Activated naive CD4-positive, alpha-beta T cell treated with anti-CD3 and anti-CD28 coated beads, Interleukin-2, amount 10 ng/mL, durations not matched to agents 7 days and 5 days (primary cell): ENCODE measurements at regions not wholly inside any gene's neighbourhood (a gene's known extent, or its start where the extent isn't known, plus 50 kb on each side); places are given as distances from the start of the nearest gene placed in this dataset.
"Not testable (repeated sequence)": the region's sequence is repeated elsewhere in the genome, so short reads cannot be mapped to it uniquely, and the experiment has no call there.

Source experiments
- CTCF ChIA-PET: fragments of 350-600 bp; sonication (Branson Sonifier 250); formaldehyde crosslinking; loops from one replicate; lab custom pipeline; 2021; ENCODE audit warnings: antibody characterized with exemption; lab: Charles Lee
- DNase-seq: peaks from one replicate; pipeline ENCODE4 v3.0.0-alpha.2; 2020
- H3K27ac Mint-ChIP-seq: one replicate; pipeline ENCODE4 v1.8.0; 2021; ENCODE audit warnings: mild to moderate bottlenecking, moderate library complexity, mixed read lengths
- H3K27me3 Mint-ChIP-seq: one replicate; pipeline ENCODE4 v1.8.0; 2021; ENCODE audit warnings: mild to moderate bottlenecking, mixed read lengths
- H3K36me3 Mint-ChIP-seq: one replicate; pipeline ENCODE4 v1.8.0; 2021; ENCODE audit warnings: mixed read lengths
- H3K4me1 Mint-ChIP-seq: one replicate; pipeline ENCODE4 v1.8.0; 2021; ENCODE audit warnings: mixed read lengths
- H3K4me3 Mint-ChIP-seq: one replicate; pipeline ENCODE4 v1.8.0; 2021; ENCODE audit warnings: mild to moderate bottlenecking, moderate library complexity, mixed read lengths
- H3K9me3 Mint-ChIP-seq: one replicate; pipeline ENCODE4 v1.8.0; 2021; ENCODE audit warnings: mixed read lengths

GRCh38 chr6:153485072-153485471 lies 354.0 kb upstream of the RGS17 start:
- CTCF ChIA-PET: no interaction called here
- Mint-ChIP-seq H3K4me1 (no peaks in the 10 kb centered on the region), H3K4me3 (no peak overlapping the region), H3K36me3 (no peaks in the 10 kb centered on the region), H3K27me3 (no peaks in the 10 kb centered on the region), H3K27ac (no peak overlapping the region), H3K9me3 (no peaks in the 10 kb centered on the region)
- no peak for DNase-seq

- Mint-ChIP-seq H3K4me3 (no peak overlapping the region), H3K27ac (no peak overlapping the region), H3K4me1 (no peaks in the 10 kb centered on the region), H3K36me3 (no peaks in the 10 kb centered on the region), H3K9me3 (no peaks in the 10 kb centered on the region), H3K27me3 (no peaks in the 10 kb centered on the region)
- CTCF ChIA-PET: interaction anchor here (1.1 kb wide), 1 partner anchor 253 kb away, joined by 3 read pairs; no protein-coding TSS in a partner anchor
- DNase-seq: no peak
Observed at GRCh38 chr6:153484056-153484455, 353.0 kb upstream of the RGS17 start.

DNA sequence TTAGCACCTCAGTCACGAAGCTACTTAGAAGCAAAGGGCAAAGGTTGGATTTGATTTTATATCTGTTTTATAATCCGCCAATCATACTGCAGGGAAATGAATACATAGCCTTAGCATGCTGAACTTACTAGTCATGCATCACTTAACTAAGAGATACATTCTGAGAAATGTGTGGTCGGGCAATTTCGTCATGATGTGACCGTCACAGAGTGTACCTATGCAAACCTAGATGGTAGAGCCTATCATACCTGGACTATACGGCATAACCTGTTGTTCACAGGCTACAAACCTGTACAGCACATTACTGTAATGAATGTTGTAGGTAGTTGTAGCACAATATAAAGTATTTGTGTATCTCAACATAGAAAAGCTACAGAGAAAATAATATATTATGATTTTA lies 345.2 kb upstream of the RGS17 start:
- no peaks in the 10 kb centered on the region for H3K36me3 Mint-ChIP-seq
- H3K9me3 Mint-ChIP-seq: no peaks in the 10 kb centered on the region
- CTCF ChIA-PET: no interaction called here
- H3K4me3 Mint-ChIP-seq: no peak overlapping the region
- no peaks in the 10 kb centered on the region for H3K27me3 Mint-ChIP-seq
- DNase-seq: no peak
- H3K27ac Mint-ChIP-seq: no peak overlapping the region
- no peaks in the 10 kb centered on the region for H3K4me1 Mint-ChIP-seq

GRCh38 chr6:153465050-153465449 lies 334.0 kb upstream of the RGS17 start:
- Mint-ChIP-seq H3K36me3 (no peaks in the 10 kb centered on the region), H3K9me3 (no peaks in the 10 kb centered on the region), H3K4me3 (no peak overlapping the region), H3K4me1 (no peaks in the 10 kb centered on the region), H3K27me3 (no peaks in the 10 kb centered on the region), H3K27ac (no peak overlapping the region)
- no peak for DNase-seq
- CTCF ChIA-PET: no interaction called here

GRCh38 chr6:153449279-153449678 lies 318.2 kb upstream of the RGS17 start:
- Mint-ChIP-seq H3K9me3 (peaks cover 2% of the 10 kb centered on the region), H3K27ac (no peak overlapping the region), H3K27me3 (no peaks in the 10 kb centered on the region), H3K36me3 (no peaks in the 10 kb centered on the region), H3K4me3 (no peak overlapping the region), H3K4me1 (no peaks in the 10 kb centered on the region)
- DNase-seq: no peak
- CTCF ChIA-PET: no interaction called here

GRCh38 chr6:153442749-153443148 lies 311.7 kb upstream of the RGS17 start:
- H3K4me1 Mint-ChIP-seq, H3K9me3 Mint-ChIP-seq, H3K27ac Mint-ChIP-seq, DNase-seq, H3K36me3 Mint-ChIP-seq, H3K4me3 Mint-ChIP-seq, H3K27me3 Mint-ChIP-seq, CTCF ChIA-PET: not testable (repeated sequence)

GRCh38 chr6:153442096-153442495 lies 311.0 kb upstream of the RGS17 start:
- no peaks in the 10 kb centered on the region for H3K27me3 Mint-ChIP-seq
- no peak overlapping the region for H3K4me3 Mint-ChIP-seq
- H3K4me1 Mint-ChIP-seq: no peaks in the 10 kb centered on the region
- H3K27ac Mint-ChIP-seq: no peak overlapping the region
- H3K9me3 Mint-ChIP-seq: no peaks in the 10 kb centered on the region
- no peaks in the 10 kb centered on the region for H3K36me3 Mint-ChIP-seq
- no peak for DNase-seq
- CTCF ChIA-PET: no interaction called here

GRCh38 chr6:153437193-153437592 lies 306.1 kb upstream of the RGS17 start:
- H3K4me1 Mint-ChIP-seq: no peaks in the 10 kb centered on the region
- H3K27me3 Mint-ChIP-seq: no peaks in the 10 kb centered on the region
- no peaks in the 10 kb centered on the region for H3K9me3 Mint-ChIP-seq
- CTCF ChIA-PET: no interaction called here
- H3K27ac Mint-ChIP-seq: no peak overlapping the region
- H3K36me3 Mint-ChIP-seq: no peaks in the 10 kb centered on the region
- no peak overlapping the region for H3K4me3 Mint-ChIP-seq
- DNase-seq: no peak

DNA sequence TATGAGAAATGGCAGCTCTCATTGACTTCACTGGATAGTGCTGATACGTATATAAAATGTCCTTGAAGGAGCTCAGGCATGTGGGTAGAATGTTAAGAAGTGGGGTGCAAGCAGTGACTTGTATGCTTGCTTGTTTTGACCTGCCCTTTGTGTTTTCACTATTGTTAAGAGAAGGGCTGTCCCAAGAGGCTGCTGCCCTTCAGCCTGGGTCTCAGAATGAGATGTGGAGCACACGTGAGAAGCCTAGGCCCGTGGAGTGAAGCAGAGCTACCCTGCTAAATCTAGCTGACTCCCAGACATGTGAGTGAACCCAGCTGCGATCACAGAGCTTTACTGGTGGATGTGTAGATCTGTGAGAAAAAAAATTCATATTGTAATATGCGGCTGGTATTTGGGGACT lies 305.3 kb upstream of the RGS17 start:
- no peak overlapping the region for H3K27ac Mint-ChIP-seq
- DNase-seq: no peak

DNA sequence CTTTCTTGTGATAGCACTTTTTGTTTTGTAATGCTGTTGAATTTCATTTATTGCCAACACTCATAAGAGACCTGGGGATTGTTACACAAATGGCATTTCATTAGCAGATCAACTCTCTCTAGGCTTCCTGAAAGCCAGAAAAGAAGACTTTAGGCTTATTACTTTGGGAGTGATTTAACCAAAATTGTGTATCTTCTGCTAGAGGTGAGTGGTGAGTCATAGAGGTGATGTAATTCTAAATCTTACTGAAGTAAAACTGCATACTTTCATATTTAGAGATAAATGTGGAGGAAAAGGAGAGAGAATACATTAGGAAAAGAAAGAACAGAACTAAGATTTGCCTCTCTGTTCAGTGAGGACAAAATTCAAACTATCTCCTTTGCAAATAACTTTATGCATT lies 304.7 kb upstream of the RGS17 start:
- CTCF ChIA-PET: no interaction called here
- H3K27ac Mint-ChIP-seq: no peak overlapping the region
- H3K36me3 Mint-ChIP-seq: no peaks in the 10 kb centered on the region
- H3K4me3 Mint-ChIP-seq: no peak overlapping the region
- H3K4me1 Mint-ChIP-seq: no peaks in the 10 kb centered on the region
- no peaks in the 10 kb centered on the region for H3K27me3 Mint-ChIP-seq
- no peak for DNase-seq
- no peaks in the 10 kb centered on the region for H3K9me3 Mint-ChIP-seq

More for the DNA sequence above, 305.3 kb upstream of the RGS17 start:
- no peaks in the 10 kb centered on the region for H3K36me3 Mint-ChIP-seq
- H3K9me3 Mint-ChIP-seq: no peaks in the 10 kb centered on the region
- H3K27me3 Mint-ChIP-seq: no peaks in the 10 kb centered on the region
- no peaks in the 10 kb centered on the region for H3K4me1 Mint-ChIP-seq
- H3K4me3 Mint-ChIP-seq: no peak overlapping the region
- CTCF ChIA-PET: no interaction called here

DNA sequence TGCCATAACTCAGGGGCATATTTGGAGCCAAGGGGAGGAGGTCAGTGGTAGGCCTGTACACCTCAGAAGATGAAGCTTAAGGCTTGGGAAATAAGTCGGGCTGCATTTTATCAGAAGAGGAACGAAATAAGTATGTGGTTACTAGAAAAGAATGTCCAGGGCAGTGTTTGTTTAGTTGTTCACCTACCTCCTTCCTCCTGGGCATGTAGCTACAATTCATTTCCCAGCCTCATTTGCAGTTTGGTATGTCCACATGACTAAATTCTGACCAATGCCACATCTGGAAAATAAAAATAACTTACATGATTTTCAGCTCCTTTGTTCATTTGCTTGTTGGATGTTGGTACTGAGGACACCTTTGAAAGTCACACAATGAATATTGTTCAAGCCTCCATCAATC lies 294.5 kb upstream of the RGS17 start:
- H3K9me3 Mint-ChIP-seq: no peaks in the 10 kb centered on the region
- H3K4me3 Mint-ChIP-seq: no peak overlapping the region
- no peak overlapping the region for H3K27ac Mint-ChIP-seq
- no peak for DNase-seq
- H3K36me3 Mint-ChIP-seq: no peaks in the 10 kb centered on the region
- no peaks in the 10 kb centered on the region for H3K27me3 Mint-ChIP-seq
- CTCF ChIA-PET: interaction anchor here (1.1 kb wide), 1 partner anchor 11 kb away, joined by 3 read pairs; no protein-coding TSS in a partner anchor
- no peaks in the 10 kb centered on the region for H3K4me1 Mint-ChIP-seq

DNA sequence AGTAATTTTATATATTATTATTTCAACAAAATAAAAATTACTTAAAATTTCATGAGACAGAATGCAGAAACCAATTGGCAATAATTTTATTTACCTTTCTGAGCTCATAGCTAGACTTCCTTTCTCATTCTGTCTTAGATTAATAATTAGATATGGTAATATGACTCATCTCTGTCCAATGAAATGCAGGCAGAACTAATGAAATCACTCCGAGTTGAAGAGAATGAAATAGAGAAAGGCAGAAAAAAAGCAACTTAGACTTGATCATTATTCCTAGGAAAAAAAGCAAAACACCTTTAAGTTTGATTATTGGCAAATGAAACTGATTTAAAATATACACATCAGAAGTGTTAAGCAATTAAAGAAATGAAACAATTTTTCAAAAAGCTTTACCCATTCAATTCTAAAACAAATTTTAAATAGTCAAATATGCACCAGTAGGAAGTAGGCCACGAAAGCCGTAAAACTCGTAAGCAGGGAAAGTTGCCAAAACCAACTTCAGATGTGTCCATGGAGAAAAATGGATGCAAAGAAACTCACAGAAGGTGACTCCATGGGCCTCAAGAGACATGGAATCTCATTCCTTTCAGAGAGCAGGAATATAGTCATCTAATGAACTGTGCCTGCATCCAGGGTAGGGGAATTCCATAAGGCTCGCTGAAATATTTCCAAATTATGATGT lies 293.8 kb upstream of the RGS17 start:
- H3K36me3 Mint-ChIP-seq: no peaks in the 10 kb centered on the region

GRCh38 chr6:153412519-153412918 lies 281.4 kb upstream of the RGS17 start:
- no peak overlapping the region for H3K27ac Mint-ChIP-seq
- H3K27me3 Mint-ChIP-seq: no peaks in the 10 kb centered on the region

More for the DNA sequence above, 293.8 kb upstream of the RGS17 start:
- Mint-ChIP-seq H3K27ac (no peak overlapping the region), H3K4me1 (no peaks in the 10 kb centered on the region), H3K9me3 (no peaks in the 10 kb centered on the region), H3K27me3 (no peaks in the 10 kb centered on the region), H3K4me3 (no peak overlapping the region)
- CTCF ChIA-PET: interaction anchor here (1.1 kb wide), 1 partner anchor 11 kb away, joined by 3 read pairs; no protein-coding TSS in a partner anchor
- no peak for DNase-seq

GRCh38 chr6:153411070-153411648 lies 280.1 kb upstream of the RGS17 start:
- Mint-ChIP-seq H3K4me3 (no peak overlapping the region), H3K9me3 (no peaks in the 10 kb centered on the region), H3K27me3 (no peaks in the 10 kb centered on the region), H3K4me1 (no peaks in the 10 kb centered on the region), H3K36me3 (no peaks in the 10 kb centered on the region), H3K27ac (no peak overlapping the region)
- CTCF ChIA-PET: no interaction called here
- DNase-seq: no peak

More at GRCh38 chr6:153412519-153412918, 281.4 kb upstream of the RGS17 start:
- no peaks in the 10 kb centered on the region for H3K9me3 Mint-ChIP-seq
- no peak overlapping the region for H3K4me3 Mint-ChIP-seq
- no peak for DNase-seq
- CTCF ChIA-PET: no interaction called here
- no peaks in the 10 kb centered on the region for H3K4me1 Mint-ChIP-seq
- no peaks in the 10 kb centered on the region for H3K36me3 Mint-ChIP-seq

DNA sequence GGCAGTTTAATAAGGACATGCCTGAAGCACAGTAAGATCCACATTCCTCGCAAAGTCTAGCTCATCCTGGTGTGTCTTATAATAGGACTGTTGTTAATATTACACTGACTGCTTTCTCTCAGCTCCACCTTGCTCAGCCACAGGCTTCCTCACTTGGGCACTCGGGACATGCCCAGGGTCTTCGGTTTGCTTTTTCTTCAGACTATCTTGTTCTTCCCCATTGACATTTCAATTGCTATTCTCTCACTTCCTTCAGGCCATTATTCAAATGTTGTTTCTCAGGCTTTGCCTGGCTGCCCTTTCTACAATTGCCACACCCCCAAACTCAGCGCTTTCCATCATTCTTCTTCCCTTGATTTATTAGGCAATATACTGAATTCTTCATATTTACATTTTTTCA lies 274.8 kb upstream of the RGS17 start:
- H3K9me3 Mint-ChIP-seq: no peaks in the 10 kb centered on the region
- CTCF ChIA-PET: no interaction called here
- no peaks in the 10 kb centered on the region for H3K36me3 Mint-ChIP-seq
- H3K4me3 Mint-ChIP-seq: no peak overlapping the region
- H3K4me1 Mint-ChIP-seq: no peaks in the 10 kb centered on the region
- no peaks in the 10 kb centered on the region for H3K27me3 Mint-ChIP-seq
- DNase-seq: no peak
- H3K27ac Mint-ChIP-seq: no peak overlapping the region
